HEK293T (cell line): ENCODE measurements at regions not wholly inside any gene's neighbourhood (a gene's known extent, or its start where the extent isn't known, plus 50 kb on each side); places are given as distances from the start of the nearest gene placed in this dataset.

ENCODE experiments used
- CTCF ChIA-PET: fragments of 350-600 bp; formaldehyde crosslinking; extraction: SDS; loops from one replicate; lab custom pipeline; 2021; ENCODE audit warnings: antibody characterized with exemption, inconsistent platforms; lab: Yijun Ruan, JAX
- POLR2A ChIA-PET: fragments of 350-600 bp; formaldehyde crosslinking; extraction: SDS; loops from one replicate; lab custom pipeline; 2020; ENCODE audit warnings: antibody characterized with exemption, inconsistent platforms; lab: Yijun Ruan, JAX
- DNase-seq: peaks from one replicate; pipeline ENCODE4 v3.0.0; 2012; ENCODE audit warnings: mixed read lengths; ENCODE audit errors: extremely low spot score
- ARNT ChIP-seq: fragments of 450-650 bp; IDR thresholded peaks from 2 replicates; pipeline ENCODE4 v1.6.1; 2017; ENCODE audit warnings: mild to moderate bottlenecking
- BHLHE40 ChIP-seq: fragments of 450-650 bp; IDR thresholded peaks from 2 replicates; pipeline ENCODE4 v1.6.1; 2016; ENCODE audit warnings: mild to moderate bottlenecking, moderate library complexity, borderline replicate concordance
- CTBP1 ChIP-seq: fragments of 450-650 bp; IDR thresholded peaks from 2 replicates; pipeline ENCODE4 v1.6.1; 2016; ENCODE audit warnings: borderline replicate concordance
- ELF4 ChIP-seq: fragments of 450-650 bp; IDR thresholded peaks from 2 replicates; pipeline ENCODE4 v1.6.1; 2017; ENCODE audit warnings: antibody characterized with exemption
- FOXA1 ChIP-seq: fragments of 450-650 bp; IDR thresholded peaks from 2 replicates; pipeline ENCODE4 v1.6.1; 2016; ENCODE audit warnings: mild to moderate bottlenecking
- FOXK2 ChIP-seq: fragments of 450-650 bp; IDR thresholded peaks from 2 replicates; pipeline ENCODE4 v1.6.1; 2016; ENCODE audit warnings: mild to moderate bottlenecking
- FOXM1 ChIP-seq: fragments of 450-650 bp; IDR thresholded peaks from 2 replicates; pipeline ENCODE4 v1.6.1; 2017; ENCODE audit warnings: mild to moderate bottlenecking, borderline replicate concordance
- HDGF ChIP-seq: fragments of 450-650 bp; IDR thresholded peaks from 2 replicates; pipeline ENCODE4 v1.6.1; 2017; ENCODE audit warnings: antibody characterized with exemption, borderline replicate concordance
- L3MBTL2 ChIP-seq: fragments of 450-650 bp; conservative IDR thresholded peaks from 2 replicates; pipeline ENCODE4 v1.6.1; 2016; ENCODE audit warnings: mild to moderate bottlenecking
- LEF1 ChIP-seq: fragments of 450-650 bp; IDR thresholded peaks from 2 replicates; pipeline ENCODE4 v1.6.1; 2017; ENCODE audit warnings: mild to moderate bottlenecking, borderline replicate concordance
- NFRKB ChIP-seq: fragments of 450-650 bp; IDR thresholded peaks from 2 replicates; pipeline ENCODE4 v1.6.1; 2016; ENCODE audit warnings: mild to moderate bottlenecking, moderate library complexity
- PKNOX1 ChIP-seq: fragments of 450-650 bp; IDR thresholded peaks from 2 replicates; pipeline ENCODE4 v1.6.1; 2016
- SP1 ChIP-seq: fragments of 450-650 bp; IDR thresholded peaks from 2 replicates; pipeline ENCODE4 v1.6.1; 2017
- SUZ12 ChIP-seq: fragments of 450-650 bp; IDR thresholded peaks from 2 replicates; pipeline ENCODE4 v1.6.1; 2016; ENCODE audit warnings: mild to moderate bottlenecking
- TARDBP ChIP-seq: fragments of 450-650 bp; IDR thresholded peaks from 2 replicates; pipeline ENCODE4 v1.6.1; 2016
- ZNF384 ChIP-seq: fragments of 450-650 bp; IDR thresholded peaks from 2 replicates; pipeline ENCODE4 v1.6.1; 2016

DNA sequence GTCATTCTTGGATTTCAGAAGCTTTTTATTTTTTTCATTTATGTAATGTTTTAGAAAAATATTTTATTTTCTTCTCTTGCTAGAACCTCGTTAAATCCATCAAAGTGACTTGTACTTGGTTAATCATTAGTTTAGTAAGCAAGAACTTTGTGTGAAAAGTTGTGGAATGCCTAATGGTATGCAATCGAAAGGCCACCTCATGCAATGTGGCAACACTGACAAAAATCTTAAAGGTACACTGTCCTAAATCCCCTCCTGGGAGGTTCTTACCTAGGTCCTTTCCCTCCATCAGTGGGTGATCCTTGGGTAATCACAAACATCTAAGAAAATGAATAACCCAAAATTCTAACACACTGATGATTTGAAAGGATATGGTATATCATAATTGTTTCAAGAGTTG, 304.2 kb downstream of the DNAH5 start:
- no peak for DNase-seq
- ChIA-PET CTCF (no interaction called here), POLR2A (no interaction called here)
- TF ChIP-seq ZNF384 (no peak), ARNT (no peak), BHLHE40 (no peak), SP1 (no peak), HDGF (no peak), FOXM1 (no peak), FOXA1 (no peak), FOXK2 (no peak), TARDBP (no peak), NFRKB (no peak), CTBP1 (no peak), L3MBTL2 (no peak), PKNOX1 (no peak), SUZ12 (no peak), ELF4 (no peak), LEF1 (no peak)

DNA sequence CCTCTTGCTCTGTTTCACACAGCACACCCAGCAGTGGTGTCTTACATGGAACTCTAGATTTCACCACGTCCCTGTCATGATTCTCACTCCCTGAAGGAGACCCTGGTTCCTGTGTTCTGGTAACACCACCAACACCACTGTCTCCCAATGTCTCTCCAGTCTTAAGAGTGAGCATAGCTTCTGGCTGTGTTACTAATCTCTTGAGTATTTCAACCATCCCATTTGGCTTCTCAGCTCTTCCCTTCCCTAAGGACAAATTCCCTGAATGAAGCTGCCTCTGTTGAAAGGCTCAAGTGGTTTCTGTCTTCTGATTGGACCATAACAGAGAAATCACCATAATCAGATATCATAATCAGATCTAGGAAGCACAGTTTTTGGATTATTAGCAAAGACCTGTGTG, 311.8 kb downstream of the DNAH5 start:
- no peak for DNase-seq
- POLR2A ChIA-PET: no interaction called here
- CTCF ChIA-PET: no interaction called here
- no peak for TF ChIP-seq CTBP1
- no peak for TF ChIP-seq FOXA1

DNA sequence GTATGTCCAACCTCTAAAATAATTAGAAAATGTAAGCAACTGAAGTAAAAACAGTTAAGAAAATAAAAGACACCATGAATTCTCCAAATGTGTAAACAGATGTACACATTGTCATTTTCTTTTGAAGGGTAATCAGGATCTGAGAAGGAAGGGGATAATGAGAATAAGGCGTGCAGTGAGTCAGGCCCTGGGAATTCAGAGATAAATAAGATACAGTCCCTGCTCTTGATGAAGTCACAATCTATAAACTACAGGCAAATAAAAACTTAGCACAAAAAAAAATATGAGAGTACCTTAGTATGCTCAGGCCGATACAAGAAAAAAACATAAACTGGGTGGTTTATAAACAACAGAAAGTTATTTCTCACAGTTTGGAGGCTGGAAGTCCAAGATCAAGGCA, 315.3 kb downstream of the DNAH5 start:
- TF ChIP-seq FOXA1 (no peak), PKNOX1 (no peak), FOXK2 (no peak), ELF4 (no peak), ZNF384 (no peak), L3MBTL2 (no peak), SP1 (no peak), CTBP1 (no peak), SUZ12 (no peak), ARNT (no peak)
- CTCF ChIA-PET: no interaction called here
- POLR2A ChIA-PET: no interaction called here
- DNase-seq: no peak

GRCh38 chr5:13627673-13628454, 316.6 kb downstream of the DNAH5 start:
- CTCF ChIA-PET: no interaction called here
- POLR2A ChIA-PET: no interaction called here
- no peak for DNase-seq
- TF ChIP-seq ELF4 (no peak), FOXK2 (no peak), HDGF (no peak), FOXA1 (no peak), SUZ12 (no peak), ARNT (no peak)

- TF ChIP-seq SUZ12: no peak
- no peak for TF ChIP-seq PKNOX1
- TF ChIP-seq FOXA1: no peak
- TF ChIP-seq SP1: no peak
- TF ChIP-seq HDGF: no peak
- TF ChIP-seq ARNT: no peak
- no peak for DNase-seq
- CTCF ChIA-PET: no interaction called here
- POLR2A ChIA-PET: no interaction called here
These were observed 318.8 kb downstream of the DNAH5 start for GRCh38 chr5:13625616-13626198.

DNA sequence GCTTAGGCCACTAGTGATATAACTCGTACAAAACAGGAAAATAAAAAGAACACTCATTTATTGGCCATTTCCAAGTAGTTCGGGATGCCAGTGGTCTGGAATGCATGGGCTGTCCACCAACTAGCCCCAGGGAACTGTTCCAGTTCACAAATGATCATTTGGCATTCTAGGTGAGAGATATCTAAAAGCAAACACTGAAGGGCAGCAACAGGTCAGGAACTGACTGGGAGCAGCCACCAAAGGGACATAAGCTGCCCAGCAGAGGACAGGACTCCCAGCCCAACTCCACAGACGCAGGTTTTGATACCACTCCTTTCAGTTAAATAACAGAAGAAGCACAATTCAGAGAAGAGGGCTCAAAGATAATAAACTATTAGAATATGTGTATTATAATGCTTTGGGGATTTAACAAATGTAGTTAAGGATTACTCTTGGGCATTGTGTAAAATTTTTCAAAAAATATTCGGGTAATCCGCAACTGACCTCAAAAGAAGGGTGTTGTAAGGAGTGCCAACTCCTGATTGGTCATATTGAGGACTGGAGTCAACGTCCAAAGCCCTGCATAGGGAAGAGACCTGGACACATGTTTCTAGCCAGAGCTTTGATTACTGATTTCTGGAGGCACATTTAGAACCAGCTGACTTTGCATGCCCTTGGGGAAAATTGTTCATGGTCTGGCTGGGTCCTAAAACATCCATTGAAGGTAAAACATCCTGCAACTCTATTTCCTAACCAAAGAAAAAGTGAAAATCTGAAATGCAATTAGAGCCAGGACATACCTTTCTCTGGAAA, 320.0 kb downstream of the DNAH5 start:
- ChIA-PET POLR2A (no interaction called here), CTCF (no interaction called here)
- TF ChIP-seq FOXM1 (no peak), HDGF (no peak), NFRKB (no peak), L3MBTL2 (no peak), ELF4 (no peak), SP1 (no peak), BHLHE40 (no peak), SUZ12 (no peak), PKNOX1 (no peak), ARNT (no peak), ZNF384 (no peak), CTBP1 (no peak), TARDBP (no peak), FOXK2 (no peak), FOXA1 (no peak), LEF1 (no peak)
- no peak for DNase-seq
